Psoas muscle (tissue), 7 donors: ENCODE measurements at regions not wholly inside any gene's neighbourhood (a gene's known extent, or its start where the extent isn't known, plus 50 kb on each side); places are given as distances from the start of the nearest gene placed in this dataset.
A peak's percentile ranks its signal among the peaks of the same experiment; 100 is the strongest.

Experiments
- ATAC-seq, 4 donors: fragments of 200-7000 bp; cut with Tn5 transposase; one replicate each; pipeline ENCODE4 v1.9.1; 2020; ENCODE audit warnings: moderate library complexity in 3 of 4, mild to moderate bottlenecking in 2 of 4
- DNase-seq, 2 donors: peaks; one replicate each; pipeline ENCODE4 v3.0.0-alpha.2; 2020
- H3K27ac ChIP-seq: fragments of 200-600 bp; one replicate; pipeline ENCODE4 v1.8.0; 2022
- H3K27me3 ChIP-seq, 3 donors: fragments of 200-600 bp in 1 of 3; one replicate each; pipeline versions ENCODE4 v1.6.1 to v1.8.0; 2013 to 2022; ENCODE audit warnings: low read length in 2 of 3, mild to moderate bottlenecking in 2 of 3, moderate library complexity in 1 of 3; ENCODE audit not compliant: insufficient read depth in 3 of 3
- H3K36me3 ChIP-seq, 2 donors: fragments of 200-600 bp in 1 of 2; one replicate each; pipeline versions ENCODE4 v1.6.1 to v1.8.0; 2013 to 2022; ENCODE audit warnings: low read depth in 1 of 2, mild to moderate bottlenecking in 1 of 2, moderate library complexity in 1 of 2; ENCODE audit not compliant: insufficient read depth in 1 of 2
- H3K4me1 ChIP-seq: fragments of 200-600 bp; one replicate; pipeline ENCODE4 v1.8.0; 2022
- H3K4me3 ChIP-seq: fragments of 200-600 bp; one replicate; pipeline ENCODE4 v1.8.0; 2022; ENCODE audit warnings: mild to moderate bottlenecking
- H3K9me3 ChIP-seq: fragments of 200-600 bp; one replicate; pipeline ENCODE4 v1.8.0; 2022
- CTCF ChIP-seq: fragments of 200-600 bp; IDR thresholded peaks from one replicate; pipeline ENCODE4 v1.8.0; 2022; ENCODE audit warnings: antibody characterized with exemption
- WGBS, 3 donors: extraction: QIAGEN DNeasy Blood & Tissue Kit; methylation state at CpG; one replicate each; pipeline versions ENCODE4 v1.1.6 to v1.1.7; 2013; 5-methylcytosine and 5-hydroxymethylcytosine counted together
- intact Hi-C, 2 donors: fragments of 100-400 bp; cut with DNase I; formaldehyde crosslinking; loops; one replicate each; pipeline versions ENCODE4 v1.11.0 to v1.14.2; 2022
- donor health status: healthy with polysubstance abuse.
- donor health status: DM: no; HTN: no; CAD: no; lungs with moderate emphysema.
- donor health status: Bipolar disorder and iron deficiency.
- donor health status: healthy.
- donor health status: DM: yes; HTN: yes; CAD: no.
- donor health status: DM: no; HTN: no; CAD: no.
- donor health status: DM: yes; HTN: yes; CAD: no.

DNA sequence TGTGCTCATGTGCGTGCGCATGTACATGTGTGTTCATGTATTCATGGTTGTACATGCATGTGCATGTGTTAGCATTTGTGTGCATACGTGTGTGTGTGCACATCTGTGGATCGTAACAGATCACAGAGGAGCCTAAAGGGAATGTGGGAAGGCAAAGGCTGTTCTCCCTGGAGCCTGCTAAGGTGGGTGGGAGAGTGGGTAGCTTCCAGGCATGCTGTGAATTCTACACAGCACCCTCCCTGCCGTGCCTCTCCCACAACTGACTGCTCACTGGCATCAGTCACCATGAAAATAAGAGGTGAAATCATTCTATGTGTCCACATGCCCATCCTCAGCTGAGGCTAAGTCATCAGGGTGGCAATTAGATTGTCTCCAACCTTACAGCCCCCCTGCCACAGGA lies 600.9 kb downstream of the MID1IP1 start:
- WGBS, 3 donors, result 78 to 96% (median 91%) methylated on average over 5 of the region's 5 CpGs
- H3K27me3 ChIP-seq, result peaks cover 0 to 37% (median 0%) of the 10 kb centered on the region in 3 donors
- TF ChIP-seq CTCF, result no peak
- H3K27ac ChIP-seq, result no peak overlapping the region
- H3K4me1 ChIP-seq, result no peaks in the 10 kb centered on the region
- ATAC-seq (no peak), DNase-seq (no peak)
- H3K9me3 ChIP-seq, result no peaks in the 10 kb centered on the region
- H3K4me3 ChIP-seq, result no peak overlapping the region
- intact Hi-C loops, result no loop called here
- no peaks in the 10 kb centered on the region for H3K36me3 ChIP-seq

GRCh38 chrX:39406799-39407198 lies 605.5 kb downstream of the MID1IP1 start:
- ATAC-seq, result no peak
- Histone ChIP-seq H3K9me3 (no peaks in the 10 kb centered on the region), H3K4me1 (no peaks in the 10 kb centered on the region), H3K4me3 (no peak overlapping the region), H3K36me3 (no peaks in the 10 kb centered on the region), H3K27ac (no peak overlapping the region), H3K27me3 (peaks cover 0 to 32% (median 0%) of the 10 kb centered on the region in 3 donors)
- intact Hi-C loops, result no loop called here
- WGBS, 3 donors, result 65 to 93% (median 93%) methylated on average over 2 of the region's 2 CpGs
- DNase-seq, result no peak
- no peak for TF ChIP-seq CTCF

- no peak for ATAC-seq
- Histone ChIP-seq H3K27me3 (peaks cover 0 to 31% (median 0%) of the 10 kb centered on the region in 3 donors), H3K27ac (no peak overlapping the region), H3K4me1 (no peaks in the 10 kb centered on the region), H3K4me3 (no peak overlapping the region), H3K36me3 (no peaks in the 10 kb centered on the region), H3K9me3 (no peaks in the 10 kb centered on the region)
- DNase-seq, result no peak
- no peak for TF ChIP-seq CTCF
- intact Hi-C loops, result no loop called here
- WGBS, 3 donors, result 64 to 89% (median 68%) methylated on average over 6 of the region's 6 CpGs
Measured at GRCh38 chrX:39409246-39409917, 608.1 kb downstream of the MID1IP1 start.

DNA sequence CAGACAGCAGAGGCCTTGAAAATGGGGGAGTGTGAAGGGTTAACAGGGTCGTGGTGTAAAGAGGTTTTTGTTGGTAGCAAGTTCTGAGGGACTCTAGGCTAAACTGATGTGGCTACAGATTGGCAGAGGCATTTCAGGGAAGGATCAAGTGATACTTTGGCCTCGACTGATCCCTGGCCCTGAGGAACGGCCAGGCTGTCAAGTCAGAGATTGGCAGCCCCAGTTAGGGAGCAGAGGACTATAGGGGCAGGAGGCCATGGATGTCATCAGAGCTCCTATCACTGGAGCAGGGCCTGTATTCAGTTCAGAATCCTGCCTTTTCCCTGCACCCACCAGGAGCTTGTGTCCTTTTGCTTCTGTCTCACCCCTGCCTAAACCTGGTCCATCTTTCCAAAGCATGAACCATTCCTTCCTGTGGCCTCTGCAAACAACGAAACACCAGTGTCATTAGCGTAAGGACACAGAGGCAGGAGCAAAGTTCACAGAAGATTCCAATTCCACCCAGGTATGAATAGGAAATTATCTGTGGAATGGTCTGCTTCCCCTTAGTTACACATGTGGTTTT lies 613.1 kb downstream of the MID1IP1 start:
- intact Hi-C loops, result no loop called here
- Histone ChIP-seq H3K4me1 (no peaks in the 10 kb centered on the region), H3K27me3 (peaks cover 0 to 15% (median 0%) of the 10 kb centered on the region in 3 donors), H3K9me3 (no peaks in the 10 kb centered on the region), H3K27ac (no peak overlapping the region), H3K4me3 (no peak overlapping the region), H3K36me3 (no peaks in the 10 kb centered on the region)
- no peak for DNase-seq
- 37 to 60% (median 54%) methylated on average over 5 of the region's 5 CpGs for WGBS, 3 donors
- TF ChIP-seq CTCF, result no peak
- peak in 2 of 4 donors; percentile 53 to 56 for ATAC-seq
